ENCODE measurements at regions not wholly inside any gene's neighbourhood (a gene's known extent, or its start where the extent isn't known, plus 50 kb on each side); places are given as distances from the start of the nearest gene placed in this dataset.

GRCh38 chr13:79871594-79871993, 390.6 kb downstream of the NDFIP2 start:
- FAIRE-seq (no peak), DNase-seq (ENCODE audit: low read depth) (no peak)
- Histone ChIP-seq H3K27me3 (ENCODE audit: control insufficient read depth, insufficient read depth, low read length) (no peaks in the 10 kb centered on the region), H3K4me3 (ENCODE audit: low read depth, low read length) (no peak overlapping the region), H3K36me3 (ENCODE audit: control insufficient read depth, insufficient read depth, low read length) (no peaks in the 10 kb centered on the region)
- TF ChIP-seq CTCF (IDR thresholded peaks at IDR 0.05; ENCODE audit: insufficient read depth, low read length, severe bottlenecking): no peak

DNA sequence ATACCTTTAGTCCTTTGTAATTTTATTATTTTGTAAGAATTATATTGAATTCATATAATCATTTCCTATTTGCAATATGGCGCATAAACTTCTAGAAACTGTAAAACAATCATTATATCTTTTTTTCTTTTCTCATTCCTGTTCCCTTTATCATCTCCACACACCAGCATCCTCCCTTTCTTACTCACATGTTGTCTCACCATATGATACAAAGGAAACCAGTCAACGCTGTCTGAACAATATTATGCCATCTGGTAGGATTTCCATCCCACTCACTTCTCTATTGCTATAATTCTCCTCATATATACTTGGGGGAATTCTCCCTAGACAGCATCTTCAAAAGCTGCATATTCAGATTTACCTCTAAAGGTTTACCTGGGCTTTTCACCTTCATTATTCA, 389.8 kb downstream of the NDFIP2 start:
- TF ChIP-seq CTCF (IDR thresholded peaks at IDR 0.05; ENCODE audit: insufficient read depth, low read length, severe bottlenecking): no peak
- no peak overlapping the region for H3K4me3 ChIP-seq (ENCODE audit: low read depth, low read length)
- H3K27me3 ChIP-seq (ENCODE audit: control insufficient read depth, insufficient read depth, low read length): no peaks in the 10 kb centered on the region
- H3K36me3 ChIP-seq (ENCODE audit: control insufficient read depth, insufficient read depth, low read length): no peaks in the 10 kb centered on the region
- DNase-seq (ENCODE audit: low read depth) (peak; percentile 68), FAIRE-seq (no peak)

GRCh38 chr13:79870123-79870522, 389.2 kb downstream of the NDFIP2 start:
- Histone ChIP-seq H3K27me3 (ENCODE audit: control insufficient read depth, insufficient read depth, low read length) (no peaks in the 10 kb centered on the region), H3K36me3 (ENCODE audit: control insufficient read depth, insufficient read depth, low read length) (no peaks in the 10 kb centered on the region), H3K4me3 (ENCODE audit: low read depth, low read length) (no peak overlapping the region)
- peak; percentile 40 for DNase-seq (ENCODE audit: low read depth)
- FAIRE-seq: no peak
- TF ChIP-seq CTCF (IDR thresholded peaks at IDR 0.05; ENCODE audit: insufficient read depth, low read length, severe bottlenecking): no peak

- peak; percentile 46 for DNase-seq (ENCODE audit: low read depth)
- Histone ChIP-seq H3K36me3 (ENCODE audit: control insufficient read depth, insufficient read depth, low read length) (no peaks in the 10 kb centered on the region), H3K27me3 (ENCODE audit: control insufficient read depth, insufficient read depth, low read length) (no peaks in the 10 kb centered on the region), H3K4me3 (ENCODE audit: low read depth, low read length) (no peak overlapping the region)
- FAIRE-seq: no peak
- TF ChIP-seq CTCF (IDR thresholded peaks at IDR 0.05; ENCODE audit: insufficient read depth, low read length, severe bottlenecking): no peak
Measured at GRCh38 chr13:79869326-79869725, 388.4 kb downstream of the NDFIP2 start.

DNA sequence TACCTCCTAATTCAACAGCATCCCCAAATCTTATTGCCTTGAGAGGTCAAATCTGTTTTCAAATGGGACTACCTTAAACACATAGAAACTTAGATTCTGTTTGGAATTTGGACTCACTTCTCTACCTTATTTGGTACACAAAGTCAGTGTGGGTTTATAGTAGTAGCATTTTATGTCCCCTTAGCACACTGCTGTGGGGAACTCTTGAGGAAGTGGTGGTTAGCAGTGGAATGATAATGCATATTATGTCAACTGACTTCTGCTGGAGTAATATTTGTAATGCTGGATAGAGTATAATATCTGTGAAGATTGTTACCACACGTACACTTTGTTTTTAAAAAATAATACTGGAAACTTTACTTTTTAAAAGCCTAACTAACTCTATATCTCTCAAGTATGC, 386.3 kb downstream of the NDFIP2 start:
- H3K27me3 ChIP-seq (ENCODE audit: control insufficient read depth, insufficient read depth, low read length): no peaks in the 10 kb centered on the region
- no peak overlapping the region for H3K4me3 ChIP-seq (ENCODE audit: low read depth, low read length)
- DNase-seq (ENCODE audit: low read depth) (no peak), FAIRE-seq (no peak)
- H3K36me3 ChIP-seq (ENCODE audit: control insufficient read depth, insufficient read depth, low read length): no peaks in the 10 kb centered on the region
- no peak for TF ChIP-seq CTCF (IDR thresholded peaks at IDR 0.05; ENCODE audit: insufficient read depth, low read length, severe bottlenecking)

GRCh38 chr13:79866436-79866835, 385.5 kb downstream of the NDFIP2 start:
- no peaks in the 10 kb centered on the region for H3K27me3 ChIP-seq (ENCODE audit: control insufficient read depth, insufficient read depth, low read length)
- FAIRE-seq (no peak), DNase-seq (ENCODE audit: low read depth) (no peak)
- TF ChIP-seq CTCF (IDR thresholded peaks at IDR 0.05; ENCODE audit: insufficient read depth, low read length, severe bottlenecking): no peak
- H3K36me3 ChIP-seq (ENCODE audit: control insufficient read depth, insufficient read depth, low read length): no peaks in the 10 kb centered on the region
- H3K4me3 ChIP-seq (ENCODE audit: low read depth, low read length): no peak overlapping the region

Data from bronchial epithelial cell (primary cell).